ENCODE measurements at regions not wholly inside any gene's neighbourhood (a gene's known extent, or its start where the extent isn't known, plus 50 kb on each side); places are given as distances from the start of the nearest gene placed in this dataset.

GRCh38 chr20:3297079-3297378, 58.0 kb upstream of the SLC4A11 start:
- no peak overlapping the region for H3K4me3 ChIP-seq (ENCODE audit: low read length)
- no peak for DNase-seq (ENCODE audit: low read depth)
- no peak for TF ChIP-seq CTCF (IDR thresholded peaks at IDR 0.05; ENCODE audit: insufficient read depth, low read depth, low read length, missing control alignments)

GRCh38 chr20:3296261-3297078, 57.5 kb upstream of the SLC4A11 start:
- no peak overlapping the region for H3K4me3 ChIP-seq (ENCODE audit: low read length)
- DNase-seq (ENCODE audit: low read depth) = no peak
- TF ChIP-seq CTCF (IDR thresholded peaks at IDR 0.05; ENCODE audit: insufficient read depth, low read depth, low read length, missing control alignments) = no peak
